IPS-18a (cell line): ENCODE measurements at regions not wholly inside any gene's neighbourhood (a gene's known extent, or its start where the extent isn't known, plus 50 kb on each side); places are given as distances from the start of the nearest gene placed in this dataset.
A peak's percentile ranks its signal among the peaks of the same experiment; 100 is the strongest.

Experiments
- H3K27ac ChIP-seq: one replicate; pipeline ENCODE4 v1.5.1; 2013; ENCODE audit warnings: low read length
- H3K27me3 ChIP-seq: one replicate; pipeline ENCODE4 v1.6.1; 2013; ENCODE audit warnings: mild to moderate bottlenecking, low read length; ENCODE audit not compliant: control insufficient read depth, insufficient read depth
- H3K36me3 ChIP-seq: one replicate; pipeline ENCODE4 v1.6.1; 2013; ENCODE audit warnings: low read depth, low read length; ENCODE audit not compliant: control insufficient read depth
- H3K4me1 ChIP-seq: one replicate; pipeline ENCODE4 v1.6.1; 2013; ENCODE audit warnings: low read depth, low read length; ENCODE audit not compliant: control insufficient read depth
- H3K4me3 ChIP-seq: one replicate; pipeline ENCODE4 v1.5.1; 2013; ENCODE audit warnings: low read length
- H3K9ac ChIP-seq: one replicate; pipeline ENCODE4 v1.6.1; 2013; ENCODE audit warnings: mild to moderate bottlenecking, low read length, moderate library complexity
- H3K9me3 ChIP-seq: one replicate; pipeline ENCODE4 v1.6.1; 2013; ENCODE audit warnings: low read depth, low read length; ENCODE audit not compliant: control insufficient read depth

DNA sequence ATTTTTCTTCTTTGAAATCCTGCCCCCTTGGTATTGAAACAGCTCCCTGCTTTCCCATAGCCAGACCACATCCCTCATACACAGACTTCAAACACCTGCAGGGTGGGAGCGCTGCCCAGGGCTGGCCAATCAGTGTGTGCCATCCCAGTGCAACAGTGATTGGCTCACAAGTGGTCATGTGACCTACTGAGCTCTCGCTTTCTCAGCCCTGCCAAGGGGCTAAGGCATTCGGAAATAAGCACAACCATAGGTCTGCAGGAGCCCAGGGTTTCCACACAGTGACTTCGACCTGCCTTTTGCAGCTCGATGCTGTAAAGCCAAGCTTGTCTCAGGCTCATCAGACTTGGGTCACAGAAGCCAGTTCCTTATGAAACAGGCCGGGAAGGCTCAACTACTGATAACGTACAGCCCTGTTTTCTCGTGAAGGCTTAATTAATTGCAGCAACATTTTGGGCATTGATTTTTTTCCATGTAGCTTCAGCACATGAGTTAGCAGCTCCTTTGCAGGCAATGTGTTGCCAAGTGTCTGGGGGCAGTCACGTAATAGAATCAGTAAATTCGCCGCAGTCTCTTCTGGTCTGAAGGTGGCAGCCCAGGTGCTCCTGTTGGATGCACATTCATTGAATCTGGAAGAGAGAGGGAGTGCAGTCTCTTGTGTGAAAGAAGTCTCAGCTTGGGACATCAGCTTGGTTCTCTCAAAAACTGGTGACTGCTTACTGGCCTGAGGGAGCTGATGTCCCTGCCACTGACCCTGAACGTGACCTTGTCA is 1091.8 kb downstream of the AACS start:
- Histone ChIP-seq H3K27ac (no peak overlapping the region), H3K36me3 (no peaks in the 10 kb centered on the region), H3K4me1 (no peaks in the 10 kb centered on the region), H3K4me3 (no peak overlapping the region), H3K9ac (no peak overlapping the region), H3K9me3 (peaks cover 16% of the 10 kb centered on the region), H3K27me3 (no peaks in the 10 kb centered on the region)

DNA sequence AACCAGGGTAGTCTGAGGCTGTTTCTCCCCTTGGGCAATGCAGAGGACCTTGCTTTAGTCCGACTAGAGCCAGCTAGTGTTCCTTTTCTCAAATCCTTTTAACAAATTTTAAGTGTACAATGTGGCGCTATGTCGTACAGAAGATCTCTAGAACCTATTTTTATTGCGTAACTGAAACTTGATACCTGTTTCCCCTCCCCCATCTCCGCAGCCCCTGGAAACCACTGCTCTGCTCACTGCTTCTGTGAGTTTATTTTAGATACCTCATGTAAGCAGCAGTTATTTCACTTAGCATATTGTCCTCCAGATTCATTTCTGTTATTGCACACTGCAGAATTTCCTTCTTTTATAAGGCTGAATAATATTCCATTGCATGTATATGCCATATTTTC is 1092.3 kb downstream of the AACS start:
- H3K36me3 ChIP-seq, result no peaks in the 10 kb centered on the region
- no peak overlapping the region for H3K4me3 ChIP-seq
- H3K27me3 ChIP-seq, result no peaks in the 10 kb centered on the region
- H3K9me3 ChIP-seq, result peaks cover 18% of the 10 kb centered on the region
- H3K9ac ChIP-seq, result no peak overlapping the region
- H3K4me1 ChIP-seq, result no peaks in the 10 kb centered on the region
- no peak overlapping the region for H3K27ac ChIP-seq

DNA sequence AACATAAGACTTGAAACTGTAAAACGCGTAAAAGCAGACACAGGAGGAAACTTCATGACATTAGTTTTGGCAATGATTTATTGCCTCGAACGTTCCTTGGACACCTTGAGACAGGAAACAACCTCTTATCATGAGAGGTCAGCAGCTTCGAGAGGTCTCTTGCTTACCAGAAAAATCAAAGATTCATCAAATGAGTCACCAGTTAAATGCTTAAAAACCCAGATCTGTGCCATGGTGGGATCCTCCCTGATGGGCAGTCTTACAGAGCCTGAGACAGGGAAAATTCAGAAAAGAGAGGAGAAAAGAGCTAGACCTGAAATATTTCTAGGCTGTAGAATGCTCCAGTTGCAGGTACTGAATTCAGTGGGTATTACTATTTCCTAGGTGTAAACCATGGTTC is 1093.9 kb downstream of the AACS start:
- H3K9ac ChIP-seq, result no peak overlapping the region

DNA sequence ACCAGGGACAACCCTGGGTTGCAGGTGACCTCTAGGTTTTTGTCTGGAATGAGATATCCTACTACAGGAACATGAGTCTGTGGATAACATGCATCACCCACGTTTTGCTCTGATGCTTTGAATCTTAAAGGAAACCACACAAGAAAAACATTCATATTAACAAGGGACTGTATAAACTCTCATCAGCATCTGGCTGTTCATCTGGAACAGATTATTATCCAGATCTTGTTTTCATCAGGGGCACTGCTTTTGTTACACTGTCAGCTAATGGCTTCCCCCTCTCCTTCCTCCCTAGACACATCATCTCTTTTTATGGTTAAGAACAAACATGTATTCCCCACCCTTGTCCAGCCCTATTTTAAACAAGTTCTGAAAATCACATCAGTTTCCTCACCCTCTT is 1095.7 kb downstream of the AACS start:
- Histone ChIP-seq H3K9me3 (peaks cover 12% of the 10 kb centered on the region), H3K27me3 (no peaks in the 10 kb centered on the region), H3K36me3 (no peaks in the 10 kb centered on the region), H3K4me3 (no peak overlapping the region), H3K27ac (no peak overlapping the region), H3K4me1 (no peaks in the 10 kb centered on the region), H3K9ac (no peak overlapping the region)

More for the DNA sequence above, 1093.9 kb downstream of the AACS start:
- no peaks in the 10 kb centered on the region for H3K36me3 ChIP-seq
- no peaks in the 10 kb centered on the region for H3K27me3 ChIP-seq
- no peak overlapping the region for H3K27ac ChIP-seq
- H3K9me3 ChIP-seq, result peaks cover 18% of the 10 kb centered on the region
- H3K4me1 ChIP-seq, result no peaks in the 10 kb centered on the region
- H3K4me3 ChIP-seq, result no peak overlapping the region

DNA sequence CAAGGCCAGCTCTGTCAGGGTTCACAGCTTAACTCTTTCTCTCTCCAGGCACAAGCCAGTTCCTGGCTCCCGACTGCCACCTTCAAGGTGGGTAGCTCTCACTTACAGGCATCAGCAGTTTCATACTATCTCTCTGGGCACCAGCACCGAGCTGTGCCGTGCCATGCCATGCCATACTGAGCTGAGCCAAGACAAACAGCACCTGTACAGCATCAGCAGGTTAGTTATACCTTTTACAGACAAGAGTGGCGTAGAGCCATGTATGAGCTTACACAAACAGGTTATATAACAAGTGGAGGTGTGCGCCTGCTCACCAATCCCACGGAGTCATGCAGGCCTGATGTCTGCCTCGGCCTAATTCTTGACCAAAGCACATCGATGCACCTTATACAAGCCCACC is 1098.7 kb downstream of the AACS start:
- Histone ChIP-seq H3K36me3 (no peaks in the 10 kb centered on the region), H3K27me3 (no peaks in the 10 kb centered on the region), H3K27ac (no peak overlapping the region), H3K4me1 (no peaks in the 10 kb centered on the region), H3K9me3 (peaks cover 16% of the 10 kb centered on the region), H3K9ac (no peak overlapping the region), H3K4me3 (no peak overlapping the region)

DNA sequence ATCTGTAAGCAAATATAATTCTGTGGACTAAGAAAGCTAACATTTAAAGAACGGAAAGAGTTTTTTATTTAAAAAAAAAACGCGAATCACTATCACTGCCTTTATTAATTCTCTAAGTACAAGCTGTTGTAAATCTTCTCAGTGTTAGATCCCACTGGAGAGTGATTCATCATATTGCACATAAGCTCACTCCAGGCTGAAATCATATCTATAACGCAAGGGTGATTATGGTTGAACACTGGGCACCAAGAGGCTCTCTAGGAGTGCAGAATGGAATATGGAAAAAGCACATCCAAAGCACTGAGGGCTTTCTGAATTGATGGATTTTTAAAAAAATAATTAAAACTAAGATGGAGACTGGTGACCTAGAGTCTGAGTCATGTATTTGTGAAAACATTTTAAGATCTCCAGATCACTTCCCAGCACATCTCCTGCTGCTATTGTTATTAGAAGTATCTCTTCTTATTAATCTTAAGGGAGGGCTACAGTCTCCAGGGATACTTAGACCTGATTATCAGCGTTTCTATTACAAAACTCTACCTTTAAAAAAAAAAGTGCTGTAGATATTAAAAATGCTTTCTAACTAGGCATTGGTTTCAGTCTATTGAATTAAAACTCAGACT is 1106.8 kb downstream of the AACS start:
- Histone ChIP-seq H3K4me3 (no peak overlapping the region), H3K36me3 (no peaks in the 10 kb centered on the region), H3K9ac (no peak overlapping the region), H3K4me1 (no peaks in the 10 kb centered on the region), H3K9me3 (peaks cover 16% of the 10 kb centered on the region), H3K27me3 (no peaks in the 10 kb centered on the region), H3K27ac (no peak overlapping the region)

DNA sequence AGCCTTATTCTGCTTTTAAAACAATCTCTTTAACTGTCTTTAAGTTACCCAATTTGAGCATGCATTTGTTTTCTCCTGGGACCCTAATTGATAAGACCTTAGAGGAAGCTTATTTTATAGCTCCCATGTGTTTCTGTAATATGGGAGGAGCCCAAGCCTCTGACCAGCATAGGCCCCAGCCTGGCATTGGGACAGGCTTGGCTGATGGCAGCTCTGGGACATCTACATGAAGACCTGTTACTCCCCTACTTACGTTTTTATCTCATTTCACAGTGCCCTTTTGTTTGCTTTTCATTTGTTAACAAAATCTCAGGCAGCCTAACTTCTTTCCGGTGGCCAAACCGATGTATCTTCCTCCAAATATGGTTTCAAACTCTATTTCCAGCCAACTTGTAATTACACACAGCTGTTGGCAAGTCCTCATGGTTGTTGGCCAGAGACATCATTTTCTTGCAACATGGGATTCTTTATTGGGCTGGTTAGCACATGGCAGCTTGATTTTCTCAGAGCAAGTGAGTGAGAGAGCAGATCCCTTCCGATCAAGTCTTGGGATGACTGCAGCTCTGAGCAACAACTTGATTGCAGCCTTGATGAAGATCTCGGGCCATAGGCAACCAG is 1117.5 kb downstream of the AACS start:
- no peaks in the 10 kb centered on the region for H3K27me3 ChIP-seq
- no peaks in the 10 kb centered on the region for H3K4me1 ChIP-seq
- H3K36me3 ChIP-seq, result no peaks in the 10 kb centered on the region
- no peak overlapping the region for H3K27ac ChIP-seq
- H3K4me3 ChIP-seq, result no peak overlapping the region
- no peak overlapping the region for H3K9ac ChIP-seq
- H3K9me3 ChIP-seq, result peaks cover 21% of the 10 kb centered on the region

DNA sequence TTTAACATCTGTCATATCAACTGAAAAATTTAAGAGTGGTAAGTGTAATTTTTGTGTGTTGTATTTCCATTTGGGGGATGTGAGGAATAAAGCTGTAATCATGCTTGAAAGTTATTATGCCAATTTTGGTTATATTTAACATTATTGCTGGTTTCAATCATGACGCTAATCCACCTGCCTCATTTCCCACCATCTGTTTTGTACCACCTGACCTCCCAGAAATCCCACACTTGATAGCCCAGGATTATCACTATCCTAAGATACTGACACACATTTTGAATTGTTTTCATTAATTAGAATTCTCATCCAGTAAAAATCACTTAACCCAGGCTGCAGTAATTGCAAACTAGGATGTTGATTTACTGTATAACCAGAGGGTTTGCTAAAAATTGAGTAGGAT is 1119.8 kb downstream of the AACS start:
- Histone ChIP-seq H3K9me3 (peaks cover 21% of the 10 kb centered on the region), H3K4me1 (no peaks in the 10 kb centered on the region), H3K36me3 (no peaks in the 10 kb centered on the region), H3K27me3 (peaks cover 5% of the 10 kb centered on the region), H3K27ac (no peak overlapping the region), H3K4me3 (no peak overlapping the region), H3K9ac (no peak overlapping the region)

DNA sequence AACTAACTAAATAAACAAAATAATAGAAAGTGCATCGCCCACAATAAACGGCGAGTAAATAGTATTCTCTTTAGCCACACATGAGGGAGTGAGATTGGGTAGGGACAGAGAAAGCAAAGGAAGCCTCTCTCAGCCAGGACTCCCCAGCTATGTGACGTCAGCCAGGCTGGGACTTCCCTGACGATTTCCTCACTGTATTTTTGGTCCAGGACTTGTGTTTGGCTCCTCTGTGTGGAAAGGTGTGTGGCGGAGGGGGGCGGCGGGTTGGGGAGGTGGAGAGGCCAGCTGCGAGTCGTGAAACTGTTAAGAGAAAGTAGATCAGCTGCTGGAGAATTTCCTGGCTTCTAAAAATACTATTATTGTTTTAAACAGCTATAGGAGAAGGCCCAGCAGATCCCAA is 1124.6 kb downstream of the AACS start:
- peaks cover 30% of the 10 kb centered on the region for H3K27me3 ChIP-seq
- no peak overlapping the region for H3K4me3 ChIP-seq
- H3K9ac ChIP-seq, result no peak overlapping the region
- peaks cover 13% of the 10 kb centered on the region for H3K9me3 ChIP-seq
- no peak overlapping the region for H3K27ac ChIP-seq
- H3K4me1 ChIP-seq, result no peaks in the 10 kb centered on the region
- no peaks in the 10 kb centered on the region for H3K36me3 ChIP-seq

DNA sequence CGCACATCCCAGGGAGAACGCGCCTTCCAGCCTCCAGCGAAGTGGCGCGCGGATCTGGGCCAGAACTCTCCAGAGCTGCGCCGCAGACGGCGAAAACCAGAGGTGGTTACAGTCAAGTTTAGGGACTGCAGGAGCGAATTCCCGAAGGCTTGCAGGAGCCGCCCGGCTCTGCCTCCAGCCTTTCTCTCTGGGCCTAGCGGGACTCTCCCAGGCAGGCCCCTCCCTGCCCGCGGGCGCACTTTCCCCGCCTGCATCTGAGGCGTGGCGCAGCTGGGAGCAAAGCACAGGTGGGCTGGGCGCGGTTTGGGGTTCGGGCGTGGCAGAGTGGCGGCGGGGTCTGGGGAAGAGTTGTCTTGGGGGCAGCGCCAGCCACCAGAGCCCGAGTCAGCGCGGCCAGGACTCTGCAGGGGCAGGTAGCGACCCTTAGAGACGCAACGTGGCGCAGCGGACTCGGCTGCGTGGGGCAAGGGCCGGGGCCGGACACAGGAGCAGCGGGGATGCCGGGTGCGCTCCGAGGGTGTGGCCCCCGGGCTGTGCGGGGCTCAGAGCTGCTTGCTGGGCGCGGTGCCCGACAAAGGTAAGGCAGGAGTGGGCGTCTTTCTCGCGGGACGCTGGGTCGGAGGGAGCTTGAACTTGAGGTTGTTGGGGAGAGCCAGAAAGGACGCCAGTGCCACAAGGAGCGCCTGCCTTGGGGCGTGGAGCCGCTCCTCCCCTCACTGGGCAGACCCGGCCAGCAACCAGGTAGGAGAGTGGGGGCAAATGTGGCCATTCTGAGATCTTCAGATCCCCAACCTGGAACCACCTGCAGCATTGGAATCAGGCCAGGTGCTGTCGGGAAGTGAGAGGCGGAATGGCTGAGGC is 1126.0 kb downstream of the AACS start:
- H3K27me3 ChIP-seq, result peaks cover 30% of the 10 kb centered on the region
- no peak overlapping the region for H3K9ac ChIP-seq
- H3K36me3 ChIP-seq, result no peaks in the 10 kb centered on the region
- H3K27ac ChIP-seq, result no peak overlapping the region
- H3K4me3 ChIP-seq, result peak overlapping the region; percentile 49
- peaks cover 14% of the 10 kb centered on the region for H3K9me3 ChIP-seq
- no peaks in the 10 kb centered on the region for H3K4me1 ChIP-seq

DNA sequence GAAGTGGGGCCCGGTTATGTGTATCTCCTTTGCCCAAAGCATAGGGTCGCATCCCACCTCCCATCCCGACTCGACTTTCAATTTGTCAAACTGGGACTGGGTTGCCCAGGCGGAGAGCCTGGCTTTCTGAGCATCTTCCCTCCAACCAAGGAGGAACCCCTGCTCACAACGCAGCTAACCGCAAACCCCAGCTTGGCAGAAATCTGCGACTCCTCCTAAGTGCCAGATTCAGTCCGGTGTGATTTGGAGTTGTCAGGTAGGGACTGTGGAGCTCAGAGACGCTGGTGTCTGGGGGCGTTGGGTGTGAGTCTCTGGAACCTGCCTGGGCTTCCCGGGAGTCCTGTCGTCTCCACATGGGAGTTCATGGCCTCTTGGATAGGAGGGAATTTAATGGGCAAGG is 1126.7 kb downstream of the AACS start:
- Histone ChIP-seq H3K4me3 (peak overlapping the region; percentile 49), H3K4me1 (no peaks in the 10 kb centered on the region), H3K36me3 (no peaks in the 10 kb centered on the region), H3K9me3 (peaks cover 14% of the 10 kb centered on the region), H3K27me3 (peaks cover 30% of the 10 kb centered on the region), H3K9ac (no peak overlapping the region), H3K27ac (no peak overlapping the region)
